B cell (primary cell): ENCODE measurements at regions not wholly inside any gene's neighbourhood (a gene's known extent, or its start where the extent isn't known, plus 50 kb on each side); places are given as distances from the start of the nearest gene placed in this dataset.

Experiments used
- ATAC-seq: fragments of 200-7000 bp; cut with Tn5 transposase; one replicate; pipeline ENCODE4 v1.10.0; 2021; ENCODE audit warnings: low read depth, mild to moderate bottlenecking, moderate number of reproducible peaks, moderate library complexity
- CTCF ChIA-PET: fragments of 350-600 bp; sonication (Branson Sonifier 250); formaldehyde crosslinking; loops from one replicate; lab custom pipeline; 2021; ENCODE audit warnings: antibody characterized with exemption, inconsistent platforms; lab: Charles Lee
- POLR2A ChIA-PET: fragments of 350-600 bp; sonication (Branson Sonifier 250); formaldehyde crosslinking; loops from one replicate; lab custom pipeline; 2021; ENCODE audit warnings: antibody characterized with exemption; lab: Charles Lee
- DNase-seq: peaks from one replicate; pipeline ENCODE4 v3.0.0; 2013
- H2AFZ ChIP-seq: 2 replicates; pipeline ENCODE4 v1.6.1; 2012; ENCODE audit warnings: mild to moderate bottlenecking, low read depth, low read length; ENCODE audit not compliant: insufficient read depth, poor library complexity, severe bottlenecking
- H3K27ac ChIP-seq, 2 donors: 1 replicate in 1 of 2; 2 replicates in 1 of 2; pipeline ENCODE4 v1.5.1; 2012 to 2013; ENCODE audit warnings: low read length in 2 of 2, mild to moderate bottlenecking in 2 of 2, moderate library complexity in 1 of 2
- H3K27me3 ChIP-seq, 4 experiments: fragments of 200-600 bp in 1 of 4; sonication (generic) in 1 of 4; replicated peaks in 1 of 4; 1 replicate in 2 of 4; 2 replicates in 2 of 4; pipeline versions ENCODE4 v1.6.1 to v1.7.0; 2013 to 2016; ENCODE audit warnings: low read length in 3 of 4, mild to moderate bottlenecking in 2 of 4, mixed read lengths in 1 of 4, moderate library complexity in 1 of 4; ENCODE audit not compliant: insufficient read depth in 4 of 4, control insufficient read depth in 3 of 4; ENCODE audit errors: control extremely low read depth in 1 of 4
- H3K36me3 ChIP-seq, 2 experiments: replicated peaks in 1 of 2; 1 replicate in 1 of 2; 2 replicates in 1 of 2; pipeline versions ENCODE4 v1.6.1 to v1.7.1; 2013; ENCODE audit warnings: low read length in 1 of 2; ENCODE audit not compliant: insufficient read depth in 2 of 2, control insufficient read depth in 1 of 2; ENCODE audit errors: control extremely low read depth in 1 of 2, extremely low read depth in 1 of 2
- H3K4me1 ChIP-seq, 2 donors: fragments of 200-600 bp in 1 of 2; sonication (generic) in 1 of 2; 1 replicate in 1 of 2; 2 replicates in 1 of 2; pipeline versions ENCODE4 v1.5.1 to v1.6.1; 2013 to 2017; ENCODE audit warnings: low read length in 2 of 2; ENCODE audit not compliant: control insufficient read depth in 2 of 2, insufficient read depth in 2 of 2
- H3K4me2 ChIP-seq: replicated peaks from 2 replicates; pipeline ENCODE3; 2012; ENCODE audit warnings: mild to moderate bottlenecking, low read depth, low read length; ENCODE audit not compliant: poor library complexity, severe bottlenecking
- H3K4me3 ChIP-seq, 5 experiments: fragments of 200-600 bp in 1 of 5; sonication (generic) in 1 of 5; 1 replicate in 3 of 5; 2 replicates in 2 of 5; pipeline versions ENCODE4 v1.5.1 to v1.7.0; 2011 to 2016; ENCODE audit warnings: low read length in 4 of 5, mild to moderate bottlenecking in 4 of 5, low read depth in 2 of 5, control low read depth in 1 of 5, moderate library complexity in 1 of 5; ENCODE audit not compliant: insufficient read depth in 1 of 5; ENCODE audit errors: control extremely low read depth in 1 of 5, extremely low read depth in 1 of 5
- H3K79me2 ChIP-seq: fragments of 200-600 bp; sonication (generic); one replicate; pipeline ENCODE4 v1.6.0; 2016; ENCODE audit warnings: low read length; ENCODE audit not compliant: control insufficient read depth, insufficient read depth
- H3K9ac ChIP-seq: fragments of 200-600 bp; sonication (generic); 2 replicates; pipeline ENCODE4 v1.6.1; 2017; ENCODE audit warnings: mild to moderate bottlenecking, low read length, moderate library complexity
- H3K9me3 ChIP-seq, 3 donors: one replicate each; pipeline versions ENCODE4 v1.6.1 to v1.7.1; 2013; ENCODE audit warnings: low read length in 2 of 3; ENCODE audit not compliant: control insufficient read depth in 2 of 3, insufficient read depth in 1 of 3; ENCODE audit errors: control extremely low read depth in 1 of 3
- H4K20me1 ChIP-seq: 2 replicates; pipeline ENCODE4 v1.6.0; 2012; ENCODE audit warnings: mild to moderate bottlenecking, low read length; ENCODE audit not compliant: insufficient read depth, control insufficient read depth, poor library complexity, severe bottlenecking
- H3K27ac Mint-ChIP-seq: one replicate; pipeline ENCODE4 v1.8.0; 2021; ENCODE audit warnings: mixed read lengths
- H3K27me3 Mint-ChIP-seq: one replicate; pipeline ENCODE4 v1.8.0; 2021; ENCODE audit warnings: mixed read lengths
- H3K4me1 Mint-ChIP-seq: one replicate; pipeline ENCODE4 v1.8.0; 2021; ENCODE audit warnings: mixed read lengths
- H3K4me3 Mint-ChIP-seq: one replicate; pipeline ENCODE4 v1.8.0; 2021; ENCODE audit warnings: mixed read lengths
- H3K9me3 Mint-ChIP-seq: one replicate; pipeline ENCODE4 v1.8.0; 2022; ENCODE audit warnings: mixed read lengths; ENCODE audit not compliant: insufficient read depth
- EZH2 ChIP-seq: IDR thresholded peaks from 2 replicates; pipeline ENCODE4 v1.6.1; 2012; ENCODE audit warnings: borderline replicate concordance, low read depth, mild to moderate bottlenecking, moderate library complexity, low read length; ENCODE audit not compliant: insufficient read depth, poor library complexity, severe bottlenecking
- WGBS: methylation state at CpG from one replicate; pipeline ENCODE4 v1.1.5; 2013; ENCODE audit warnings: missing lambda C conversion rate; ENCODE audit not compliant: insufficient coverage; 5-methylcytosine and 5-hydroxymethylcytosine counted together
- intact Hi-C: fragments of 100-400 bp; cut with micrococcal nuclease; formaldehyde crosslinking; loops from one replicate; pipeline ENCODE4 v1.10.0; 2022
- TF ChIP-seq, protein P1 (sequence below): fragments of 200-600 bp; IDR thresholded peaks from one replicate; pipeline ENCODE4 v1.8.0; 2022; ENCODE audit warnings: antibody characterized with exemption, mild to moderate bottlenecking

DNA sequence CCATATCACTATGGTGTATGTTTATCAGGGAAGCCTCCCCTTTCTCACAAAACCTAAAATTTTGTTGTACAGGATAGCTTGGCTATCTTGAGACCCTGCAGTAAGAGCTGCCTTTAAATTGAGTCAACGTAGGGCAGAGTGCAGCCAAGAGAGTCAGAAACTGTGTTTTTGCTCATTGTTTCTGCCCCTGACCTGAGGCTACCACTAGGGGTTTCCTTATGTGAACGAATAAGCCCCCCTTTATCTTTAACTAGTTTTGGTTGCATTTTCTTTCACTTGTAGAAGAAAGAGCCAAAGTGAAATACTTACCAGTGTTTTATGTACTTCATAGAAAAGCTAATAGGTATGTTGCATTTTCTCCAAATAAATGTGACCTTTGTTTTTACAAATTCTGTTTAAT lies 149.9 kb upstream of the TMC3 start:
- Histone ChIP-seq H3K9ac (no peak overlapping the region), H3K79me2 (no peaks in the 10 kb centered on the region), H3K4me1 (no peaks in the 10 kb centered on the region), H3K27me3 (no peaks in the 10 kb centered on the region), H2AFZ (no peak overlapping the region), H4K20me1 (no peaks in the 10 kb centered on the region), H3K4me2 (no peak overlapping the region), H3K4me3 (no peak overlapping the region), H3K36me3 (no peaks in the 10 kb centered on the region), H3K27ac (no peak overlapping the region), H3K9me3 (no peaks in the 10 kb centered on the region)
- 86% methylated on average over 1 of the region's 2 CpGs for WGBS
- CTCF ChIA-PET, result no interaction called here
- H3K4me1 Mint-ChIP-seq, result no peaks in the 10 kb centered on the region
- intact Hi-C loops, result no loop called here
- no peak overlapping the region for H3K27ac Mint-ChIP-seq
- ATAC-seq (no peak), DNase-seq (no peak)
- POLR2A ChIA-PET, result no interaction called here
- H3K9me3 Mint-ChIP-seq, result no peaks in the 10 kb centered on the region
- no peak overlapping the region for H3K4me3 Mint-ChIP-seq
- TF ChIP-seq, protein P1, sequence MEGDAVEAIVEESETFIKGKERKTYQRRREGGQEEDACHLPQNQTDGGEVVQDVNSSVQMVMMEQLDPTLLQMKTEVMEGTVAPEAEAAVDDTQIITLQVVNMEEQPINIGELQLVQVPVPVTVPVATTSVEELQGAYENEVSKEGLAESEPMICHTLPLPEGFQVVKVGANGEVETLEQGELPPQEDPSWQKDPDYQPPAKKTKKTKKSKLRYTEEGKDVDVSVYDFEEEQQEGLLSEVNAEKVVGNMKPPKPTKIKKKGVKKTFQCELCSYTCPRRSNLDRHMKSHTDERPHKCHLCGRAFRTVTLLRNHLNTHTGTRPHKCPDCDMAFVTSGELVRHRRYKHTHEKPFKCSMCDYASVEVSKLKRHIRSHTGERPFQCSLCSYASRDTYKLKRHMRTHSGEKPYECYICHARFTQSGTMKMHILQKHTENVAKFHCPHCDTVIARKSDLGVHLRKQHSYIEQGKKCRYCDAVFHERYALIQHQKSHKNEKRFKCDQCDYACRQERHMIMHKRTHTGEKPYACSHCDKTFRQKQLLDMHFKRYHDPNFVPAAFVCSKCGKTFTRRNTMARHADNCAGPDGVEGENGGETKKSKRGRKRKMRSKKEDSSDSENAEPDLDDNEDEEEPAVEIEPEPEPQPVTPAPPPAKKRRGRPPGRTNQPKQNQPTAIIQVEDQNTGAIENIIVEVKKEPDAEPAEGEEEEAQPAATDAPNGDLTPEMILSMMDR, result no peak
- no peak for TF ChIP-seq EZH2
- peaks cover 11% of the 10 kb centered on the region for H3K27me3 Mint-ChIP-seq

DNA sequence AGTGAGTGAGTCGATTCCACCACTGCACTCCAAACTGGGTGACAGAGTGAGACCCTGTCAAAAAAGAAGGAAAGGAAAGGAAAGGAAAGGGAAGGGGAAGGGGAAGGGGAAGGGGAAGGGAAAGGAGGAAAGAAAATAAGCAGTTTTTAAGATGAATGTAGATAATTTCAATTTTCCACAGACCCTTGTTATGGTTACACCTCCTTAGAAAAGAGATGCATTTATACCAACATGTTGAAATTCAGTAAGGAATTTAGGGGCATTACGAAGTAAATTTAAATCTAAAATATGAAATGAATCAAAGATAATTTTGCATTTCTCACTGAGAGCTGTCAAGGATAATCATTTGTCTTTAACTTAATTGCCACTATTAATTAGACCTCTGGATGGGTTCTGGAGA lies 146.5 kb upstream of the TMC3 start:
- Mint-ChIP-seq H3K4me3 (no peak overlapping the region), H3K27me3 (peaks cover 4% of the 10 kb centered on the region), H3K9me3 (no peaks in the 10 kb centered on the region), H3K4me1 (no peaks in the 10 kb centered on the region), H3K27ac (no peak overlapping the region)
- Histone ChIP-seq H3K36me3 (no peaks in the 10 kb centered on the region), H4K20me1 (no peaks in the 10 kb centered on the region), H3K4me3 (no peak overlapping the region), H3K9ac (no peak overlapping the region), H3K9me3 (no peaks in the 10 kb centered on the region), H3K79me2 (no peaks in the 10 kb centered on the region), H3K27ac (no peak overlapping the region), H3K27me3 (no peaks in the 10 kb centered on the region), H3K4me1 (no peaks in the 10 kb centered on the region), H2AFZ (no peak overlapping the region), H3K4me2 (no peak overlapping the region)
- WGBS, result 100% methylated on average over 1 of the region's 2 CpGs
- TF ChIP-seq, protein P1, result no peak
- TF ChIP-seq EZH2, result no peak
- ChIA-PET CTCF (no interaction called here), POLR2A (no interaction called here)
- intact Hi-C loops, result no loop called here
- DNase-seq, result no peak
- ATAC-seq, result no peak
